ENCODE measurements at regions not wholly inside any gene's neighbourhood (a gene's known extent, or its start where the extent isn't known, plus 50 kb on each side); places are given as distances from the start of the nearest gene placed in this dataset.

- TF ChIP-seq POLR2AphosphoS5 (IDR thresholded peaks at IDR 0.05; ENCODE audit: low read depth, low read length) (no peak), TAF1 (IDR thresholded peaks at IDR 0.05; ENCODE audit: borderline replicate concordance, insufficient read depth, low read length) (no peak), FOXP2 (optimal IDR thresholded peaks at IDR 0.05; ENCODE audit: borderline replicate concordance, extremely low read depth, extremely low read length, insufficient read depth) (no peak), REST (IDR thresholded peaks at IDR 0.05; ENCODE audit: insufficient read depth in 1 of 2, low read depth in 2 of 2, low read length in 2 of 2) (no peak), SIN3A (IDR thresholded peaks at IDR 0.05; ENCODE audit: borderline replicate concordance, insufficient read depth, low read length) (no peak)
These were observed 459.9 kb upstream of the MCTP2 start for GRCh38 chr15:93771196-93772030.

- TF ChIP-seq SIN3A (IDR thresholded peaks at IDR 0.05; ENCODE audit: borderline replicate concordance, insufficient read depth, low read length) = no peak
- TF ChIP-seq POLR2AphosphoS5 (IDR thresholded peaks at IDR 0.05; ENCODE audit: low read depth, low read length) = no peak
- TF ChIP-seq FOXP2 (optimal IDR thresholded peaks at IDR 0.05; ENCODE audit: borderline replicate concordance, extremely low read depth, extremely low read length, insufficient read depth) = no peak
- TF ChIP-seq REST (IDR thresholded peaks at IDR 0.05; ENCODE audit: insufficient read depth in 1 of 2, low read depth in 2 of 2, low read length in 2 of 2) = no peak
- TF ChIP-seq TAF1 (IDR thresholded peaks at IDR 0.05; ENCODE audit: borderline replicate concordance, insufficient read depth, low read length) = no peak
These were observed 460.6 kb upstream of the MCTP2 start for GRCh38 chr15:93770788-93771187.

GRCh38 chr15:93762036-93762435 is 469.3 kb upstream of the MCTP2 start:
- TF ChIP-seq SIN3A (IDR thresholded peaks at IDR 0.05; ENCODE audit: borderline replicate concordance, insufficient read depth, low read length) (no peak), TAF1 (IDR thresholded peaks at IDR 0.05; ENCODE audit: borderline replicate concordance, insufficient read depth, low read length) (no peak), FOXP2 (optimal IDR thresholded peaks at IDR 0.05; ENCODE audit: borderline replicate concordance, extremely low read depth, extremely low read length, insufficient read depth) (no peak), REST (IDR thresholded peaks at IDR 0.05; ENCODE audit: insufficient read depth in 1 of 2, low read depth in 2 of 2, low read length in 2 of 2) (no peak), POLR2AphosphoS5 (IDR thresholded peaks at IDR 0.05; ENCODE audit: low read depth, low read length) (no peak)

GRCh38 chr15:93759629-93760028 is 471.7 kb upstream of the MCTP2 start:
- TF ChIP-seq SIN3A (IDR thresholded peaks at IDR 0.05; ENCODE audit: borderline replicate concordance, insufficient read depth, low read length) = no peak
- no peak for TF ChIP-seq REST (IDR thresholded peaks at IDR 0.05; ENCODE audit: insufficient read depth in 1 of 2, low read depth in 2 of 2, low read length in 2 of 2)
- TF ChIP-seq POLR2AphosphoS5 (IDR thresholded peaks at IDR 0.05; ENCODE audit: low read depth, low read length) = no peak
- TF ChIP-seq FOXP2 (optimal IDR thresholded peaks at IDR 0.05; ENCODE audit: borderline replicate concordance, extremely low read depth, extremely low read length, insufficient read depth) = no peak
- no peak for TF ChIP-seq TAF1 (IDR thresholded peaks at IDR 0.05; ENCODE audit: borderline replicate concordance, insufficient read depth, low read length)

Measured in PFSK-1 (cell line).